GM21423 (cell line): ENCODE measurements at regions not wholly inside any gene's neighbourhood (a gene's known extent, or its start where the extent isn't known, plus 50 kb on each side); places are given as distances from the start of the nearest gene placed in this dataset.
"Not testable (repeated sequence)": the region's sequence is repeated elsewhere in the genome, so short reads cannot be mapped to it uniquely, and the experiment has no call there.

Experiments used
- ATAC-seq: cut with Tn5 transposase; IDR thresholded peaks from one replicate; pipeline ENCODE4 v1.9.1; 2021; ENCODE audit warnings: mild to moderate bottlenecking, moderate library complexity; ENCODE audit not compliant: unreplicated experiment

- no peak for ATAC-seq
Measured at GRCh38 chrX:43345166-43345565, 310.9 kb upstream of the MAOA start.

- ATAC-seq: peak; percentile 48
Measured at GRCh38 chrX:43349363-43349762, 306.7 kb upstream of the MAOA start.

- ATAC-seq: no peak
Measured at GRCh38 chrX:43350935-43351334, 305.2 kb upstream of the MAOA start.

- ATAC-seq: no peak
Measured at GRCh38 chrX:43357741-43358140, 298.4 kb upstream of the MAOA start.

GRCh38 chrX:43373032-43373431, 283.1 kb upstream of the MAOA start:
- ATAC-seq: no peak

- no peak for ATAC-seq
Measured at GRCh38 chrX:43375136-43375535, 281.0 kb upstream of the MAOA start.

- ATAC-seq: no peak
Measured at GRCh38 chrX:43380704-43381103, 275.4 kb upstream of the MAOA start.

GRCh38 chrX:43386875-43387274, 269.2 kb upstream of the MAOA start:
- no peak for ATAC-seq

GRCh38 chrX:43405191-43405590, 250.9 kb upstream of the MAOA start:
- ATAC-seq: no peak

GRCh38 chrX:43423876-43424275, 232.2 kb upstream of the MAOA start:
- ATAC-seq: no peak

GRCh38 chrX:43436517-43436916, 219.6 kb upstream of the MAOA start:
- no peak for ATAC-seq

GRCh38 chrX:43446752-43447151, 209.3 kb upstream of the MAOA start:
- no peak for ATAC-seq

GRCh38 chrX:43448688-43449087, 207.4 kb upstream of the MAOA start:
- ATAC-seq: no peak

GRCh38 chrX:43450355-43450754, 205.7 kb upstream of the MAOA start:
- ATAC-seq: no peak

- ATAC-seq: not testable (repeated sequence)
Measured at GRCh38 chrX:43451976-43452686, 204.0 kb upstream of the MAOA start.

GRCh38 chrX:43456063-43456462, 200.0 kb upstream of the MAOA start:
- no peak for ATAC-seq

GRCh38 chrX:43456906-43457305, 199.2 kb upstream of the MAOA start:
- no peak for ATAC-seq

- ATAC-seq: no peak
Measured at GRCh38 chrX:43467608-43468234, 188.4 kb upstream of the MAOA start.

GRCh38 chrX:43469391-43470054, 186.6 kb upstream of the MAOA start:
- ATAC-seq: no peak

- ATAC-seq: no peak
Measured at GRCh38 chrX:43474321-43474720, 181.8 kb upstream of the MAOA start.

- ATAC-seq: no peak
Measured at GRCh38 chrX:43479070-43479469, 177.0 kb upstream of the MAOA start.

- ATAC-seq: no peak
Measured at GRCh38 chrX:43479850-43480249, 176.2 kb upstream of the MAOA start.
